B cell (primary cell): ENCODE measurements at regions not wholly inside any gene's neighbourhood (a gene's known extent, or its start where the extent isn't known, plus 50 kb on each side); places are given as distances from the start of the nearest gene placed in this dataset.

Source experiments
- CTCF ChIP-seq: fragments of 200-600 bp; IDR thresholded peaks from one replicate; pipeline ENCODE4 v1.8.0; 2022; ENCODE audit warnings: antibody characterized with exemption, mild to moderate bottlenecking
- EZH2 ChIP-seq: IDR thresholded peaks from 2 replicates; pipeline ENCODE4 v1.6.1; 2012; ENCODE audit warnings: borderline replicate concordance, low read depth, mild to moderate bottlenecking, moderate library complexity, low read length; ENCODE audit not compliant: insufficient read depth, poor library complexity, severe bottlenecking

GRCh38 chr16:61500851-61501250 is 535.4 kb downstream of the CDH8 start:
- TF ChIP-seq CTCF (no peak), EZH2 (no peak)
